Suprapubic skin (tissue), 4 donors: ENCODE measurements at regions not wholly inside any gene's neighbourhood (a gene's known extent, or its start where the extent isn't known, plus 50 kb on each side); places are given as distances from the start of the nearest gene placed in this dataset.

Experiments
- EP300 ChIP-seq: sonication (generic); formaldehyde crosslinking; IDR thresholded peaks from one replicate; pipeline ENCODE4 v1.6.1; 2017; ENCODE audit warnings: antibody characterized with exemption
- POLR2A ChIP-seq, 2 donors: fragments of 450-650 bp; IDR thresholded peaks; one replicate each; pipeline ENCODE4 v1.6.1; 2017; ENCODE audit warnings: antibody characterized with exemption in 2 of 2, mild to moderate bottlenecking in 2 of 2, moderate library complexity in 2 of 2
- POLR2AphosphoS5 ChIP-seq, 3 donors: sonication (generic); formaldehyde crosslinking; IDR thresholded peaks; one replicate each; pipeline ENCODE4 v1.6.1; 2017; ENCODE audit warnings: antibody characterized with exemption in 3 of 3
- TF ChIP-seq, protein P1 (sequence below), 2 donors: fragments of 200-600 bp in 1 of 2; fragments of 450-650 bp in 1 of 2; sonication (generic) in 1 of 2; IDR thresholded peaks; one replicate each; pipeline ENCODE4 v1.5.1; 2016 to 2019; ENCODE audit warnings: antibody characterized with exemption in 2 of 2, mild to moderate bottlenecking in 1 of 2, moderate library complexity in 1 of 2

DNA sequence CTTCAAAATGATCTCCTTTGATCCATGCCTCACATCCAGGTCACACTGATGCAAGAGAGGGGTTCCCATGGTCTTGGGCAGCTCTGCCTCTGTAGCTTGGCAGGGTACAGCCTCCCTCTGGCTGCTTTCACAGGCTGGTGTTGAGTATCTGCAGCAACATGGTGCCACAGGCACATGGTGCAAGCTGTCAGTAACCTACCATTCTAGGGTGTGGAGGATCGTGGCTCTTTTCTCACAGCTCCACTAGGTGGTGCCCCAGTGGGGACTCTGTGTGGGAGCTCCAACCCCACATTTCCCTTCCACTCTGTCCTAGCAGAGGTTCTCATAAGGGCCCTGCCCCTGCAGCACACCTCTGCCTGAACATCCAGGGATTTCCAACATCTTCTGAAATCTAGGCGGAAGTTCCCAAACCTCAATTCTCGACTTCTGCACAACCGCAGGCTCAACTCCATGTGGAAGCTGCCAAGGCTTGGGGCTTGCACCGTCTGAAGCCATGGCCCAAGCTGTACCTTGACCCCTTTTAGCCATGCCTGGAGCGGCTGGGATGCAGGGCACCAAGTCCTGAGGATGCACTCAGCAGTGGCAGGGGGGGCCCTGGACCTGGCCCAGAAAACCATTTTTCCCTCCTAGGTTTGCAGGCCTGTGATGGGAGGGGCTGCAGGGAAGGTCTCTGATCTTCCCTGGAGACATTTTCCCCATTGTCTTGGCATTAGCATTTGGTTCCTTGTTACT lies 137.8 kb upstream of the NUDT6 start:
- TF ChIP-seq, protein P1, sequence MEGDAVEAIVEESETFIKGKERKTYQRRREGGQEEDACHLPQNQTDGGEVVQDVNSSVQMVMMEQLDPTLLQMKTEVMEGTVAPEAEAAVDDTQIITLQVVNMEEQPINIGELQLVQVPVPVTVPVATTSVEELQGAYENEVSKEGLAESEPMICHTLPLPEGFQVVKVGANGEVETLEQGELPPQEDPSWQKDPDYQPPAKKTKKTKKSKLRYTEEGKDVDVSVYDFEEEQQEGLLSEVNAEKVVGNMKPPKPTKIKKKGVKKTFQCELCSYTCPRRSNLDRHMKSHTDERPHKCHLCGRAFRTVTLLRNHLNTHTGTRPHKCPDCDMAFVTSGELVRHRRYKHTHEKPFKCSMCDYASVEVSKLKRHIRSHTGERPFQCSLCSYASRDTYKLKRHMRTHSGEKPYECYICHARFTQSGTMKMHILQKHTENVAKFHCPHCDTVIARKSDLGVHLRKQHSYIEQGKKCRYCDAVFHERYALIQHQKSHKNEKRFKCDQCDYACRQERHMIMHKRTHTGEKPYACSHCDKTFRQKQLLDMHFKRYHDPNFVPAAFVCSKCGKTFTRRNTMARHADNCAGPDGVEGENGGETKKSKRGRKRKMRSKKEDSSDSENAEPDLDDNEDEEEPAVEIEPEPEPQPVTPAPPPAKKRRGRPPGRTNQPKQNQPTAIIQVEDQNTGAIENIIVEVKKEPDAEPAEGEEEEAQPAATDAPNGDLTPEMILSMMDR (IDR thresholded peaks at IDR 0.05): no peak
- no peak for TF ChIP-seq POLR2A (IDR thresholded peaks at IDR 0.05)
- no peak for TF ChIP-seq POLR2AphosphoS5 (IDR thresholded peaks at IDR 0.05)
- TF ChIP-seq EP300: no peak
